ENCODE measurements at regions not wholly inside any gene's neighbourhood (a gene's known extent, or its start where the extent isn't known, plus 50 kb on each side); places are given as distances from the start of the nearest gene placed in this dataset.

- TF ChIP-seq BHLHE40 (IDR thresholded peaks at IDR 0.05; ENCODE audit: low read depth, low read length) (no peak), RCOR1 (IDR thresholded peaks at IDR 0.05; ENCODE audit: insufficient replicate concordance, low read length) (no peak), CHD1 (IDR thresholded peaks at IDR 0.05; ENCODE audit: low read depth, low read length) (no peak), MXI1 (IDR thresholded peaks at IDR 0.05; ENCODE audit: borderline replicate concordance, low read depth, low read length) (no peak), RFX5 (IDR thresholded peaks at IDR 0.05; ENCODE audit: low read depth, low read length) (no peak), USF2 (IDR thresholded peaks at IDR 0.05; ENCODE audit: low read depth, low read length) (no peak), MAFK (IDR thresholded peaks at IDR 0.05; ENCODE audit: low read depth, low read length) (no peak), NFE2L2 (IDR thresholded peaks at IDR 0.05; ENCODE audit: low read depth, low read length) (no peak), ELK1 (IDR thresholded peaks at IDR 0.05; ENCODE audit: borderline replicate concordance, low read depth, low read length) (no peak), RAD21 (IDR thresholded peaks at IDR 0.05; ENCODE audit: low read length) (no peak), FOS (IDR thresholded peaks at IDR 0.05; ENCODE audit: low read depth, low read length) (no peak), CEBPB (IDR thresholded peaks at IDR 0.05; ENCODE audit: low read depth, low read length) (no peak), CTCF (conservative IDR thresholded peaks at IDR 0.05; ENCODE audit: low read depth, low read length) (no peak), POLR2A (IDR thresholded peaks at IDR 0.05; ENCODE audit: low read depth, low read length) (no peak)
Observed at GRCh38 chr2:78586316-78586715, 439.2 kb upstream of the REG3G start.

More at GRCh38 chr2:78586316-78586715, 439.2 kb upstream of the REG3G start:
- Histone ChIP-seq H2BK20ac (ENCODE audit: low read depth, low read length) (no peak overlapping the region), H3K27me3 (ENCODE audit: control insufficient read depth, insufficient read depth, low read length) (no peaks in the 10 kb centered on the region), H3K9ac (ENCODE audit: low read depth, low read length) (no peak overlapping the region), H2AK5ac (ENCODE audit: low read depth, low read length) (no peak overlapping the region), H3K27ac (ENCODE audit: insufficient read depth, low read length) (no peak overlapping the region), H3K9me3 (ENCODE audit: control insufficient read depth, insufficient read depth, low read length) (peaks cover 2% of the 10 kb centered on the region; the same call in 1 of the 2 replicates), H2BK120ac (ENCODE audit: low read depth, low read length) (no peak overlapping the region), H3K4ac (ENCODE audit: low read depth, low read length) (no peak overlapping the region), H3K9me1 (ENCODE audit: insufficient read depth, low read length) (no peaks in the 10 kb centered on the region), H3K36me3 (ENCODE audit: control insufficient read depth, insufficient read depth, low read length) (no peaks in the 10 kb centered on the region), H2AFZ (replicated peaks; ENCODE audit: low read length, poor library complexity) (no peak overlapping the region), H3K14ac (replicated peaks; ENCODE audit: low read depth, low read length) (no peak overlapping the region), H3K23ac (ENCODE audit: low read depth, low read length) (no peak overlapping the region), H3K18ac (ENCODE audit: low read depth, low read length) (no peak overlapping the region), H4K8ac (ENCODE audit: low read depth in 2 of 2, low read length in 2 of 2) (no peak overlapping the region), H3K4me2 (ENCODE audit: low read depth, low read length) (no peak overlapping the region), H2BK5ac (ENCODE audit: low read depth, low read length, poor library complexity, severe bottlenecking) (no peak overlapping the region), H3K79me1 (ENCODE audit: low read depth in 1 of 2, low read length in 2 of 2) (no peaks in the 10 kb centered on the region), H2AK9ac (replicated peaks; ENCODE audit: low read depth, low read length, poor library complexity) (no peak overlapping the region), H4K91ac (ENCODE audit: insufficient read depth, low read depth, low read length) (no peak overlapping the region), H4K20me1 (ENCODE audit: insufficient read depth, low read length) (no peaks in the 10 kb centered on the region), H2BK15ac (ENCODE audit: low read depth, low read length) (no peak overlapping the region), H3K4me3 (ENCODE audit: insufficient read depth, low read depth, low read length) (no peak overlapping the region), H4K5ac (ENCODE audit: low read depth, low read length) (no peak overlapping the region), H3K4me1 (ENCODE audit: control insufficient read depth, insufficient read depth, low read length) (no peaks in the 10 kb centered on the region), H3K56ac (ENCODE audit: extremely low read depth, insufficient read depth, low read length) (no peak overlapping the region)
- no TSS peak for BruUV-seq (replicated peaks)
- no CpG with 5 or more reads among the region's 1 CpG for WGBS, 2 experiments (ENCODE audit: extremely low coverage in 2 of 2, insufficient read length in 1 of 2)
- ChIA-PET CTCF (interaction anchor here (0.6 kb wide), 3 partner anchors 11 to 706 kb away, joined by 3 to 6 read pairs (median 3); no protein-coding TSS in a partner anchor), POLR2A (ENCODE audit: unreplicated experiment) (no interaction called here)
- dilution Hi-C loops (cut with HindIII; ENCODE audit: low sequenced_read_pairs, unreplicated experiment) (no loop called here), intact Hi-C loops (cut with micrococcal nuclease) (no loop called here), in situ Hi-C loops (cut with MboI; ENCODE audit: low sequenced_read_pairs) (no loop called here)
- ATAC-seq (ENCODE audit: low read depth) = no peak
- DNase-seq = no peak

Measured in IMR-90 (cell line).